OCI-LY1 (cell line): ENCODE measurements at regions not wholly inside any gene's neighbourhood (a gene's known extent, or its start where the extent isn't known, plus 50 kb on each side); places are given as distances from the start of the nearest gene placed in this dataset.

Experiments
- EZH2 ChIP-seq: fragments of 200-600 bp; sonication (generic), shearing (Covaris generic); IDR thresholded peaks from 2 replicates; pipeline ENCODE4 v1.8.0; 2017; ENCODE audit warnings: borderline replicate concordance, mixed run types, mild to moderate bottlenecking, antibody characterized with exemption, low read length, moderate library complexity, mixed read lengths
- TF ChIP-seq, protein P1 (sequence below): fragments of 200-600 bp; sonication (generic), shearing (Covaris generic); IDR thresholded peaks from 2 replicates; pipeline ENCODE4 v1.5.1; 2017; ENCODE audit warnings: mild to moderate bottlenecking, antibody characterized with exemption, low read length, moderate library complexity, mixed read lengths

DNA sequence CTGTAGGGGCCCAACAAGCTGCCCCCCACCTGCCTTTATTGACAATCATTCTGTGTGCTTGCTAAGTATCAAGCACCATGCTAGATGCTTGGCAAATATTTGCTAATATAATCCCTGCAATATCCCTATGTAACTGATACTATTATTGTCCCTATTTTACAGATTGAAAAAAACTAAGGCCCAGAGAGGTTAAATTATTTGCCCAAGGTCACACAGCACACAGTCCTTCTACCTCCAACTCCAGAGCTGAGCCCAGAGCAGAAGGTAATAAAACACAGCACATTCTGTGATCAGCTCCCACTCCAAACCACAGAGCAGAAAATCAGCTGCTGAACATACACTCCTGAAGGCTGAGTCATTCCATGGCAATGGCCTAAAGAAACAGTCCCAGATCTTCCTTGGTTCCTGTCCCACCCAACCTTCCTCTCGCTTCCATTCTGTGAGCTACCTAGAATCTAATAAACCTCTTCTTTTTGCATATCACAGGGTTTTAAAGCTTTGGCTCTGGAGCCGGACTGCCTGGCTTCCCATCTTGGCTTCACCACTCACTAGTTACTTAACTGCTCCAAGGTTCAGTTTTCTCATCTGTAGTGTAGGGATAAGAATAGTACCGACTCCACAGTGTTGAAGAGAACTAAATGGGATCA lies 66.7 kb upstream of the ADRA1B start:
- no peak for TF ChIP-seq EZH2
- TF ChIP-seq, protein P1, sequence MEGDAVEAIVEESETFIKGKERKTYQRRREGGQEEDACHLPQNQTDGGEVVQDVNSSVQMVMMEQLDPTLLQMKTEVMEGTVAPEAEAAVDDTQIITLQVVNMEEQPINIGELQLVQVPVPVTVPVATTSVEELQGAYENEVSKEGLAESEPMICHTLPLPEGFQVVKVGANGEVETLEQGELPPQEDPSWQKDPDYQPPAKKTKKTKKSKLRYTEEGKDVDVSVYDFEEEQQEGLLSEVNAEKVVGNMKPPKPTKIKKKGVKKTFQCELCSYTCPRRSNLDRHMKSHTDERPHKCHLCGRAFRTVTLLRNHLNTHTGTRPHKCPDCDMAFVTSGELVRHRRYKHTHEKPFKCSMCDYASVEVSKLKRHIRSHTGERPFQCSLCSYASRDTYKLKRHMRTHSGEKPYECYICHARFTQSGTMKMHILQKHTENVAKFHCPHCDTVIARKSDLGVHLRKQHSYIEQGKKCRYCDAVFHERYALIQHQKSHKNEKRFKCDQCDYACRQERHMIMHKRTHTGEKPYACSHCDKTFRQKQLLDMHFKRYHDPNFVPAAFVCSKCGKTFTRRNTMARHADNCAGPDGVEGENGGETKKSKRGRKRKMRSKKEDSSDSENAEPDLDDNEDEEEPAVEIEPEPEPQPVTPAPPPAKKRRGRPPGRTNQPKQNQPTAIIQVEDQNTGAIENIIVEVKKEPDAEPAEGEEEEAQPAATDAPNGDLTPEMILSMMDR = no peak
